H1 (cell line): ENCODE measurements at regions not wholly inside any gene's neighbourhood (a gene's known extent, or its start where the extent isn't known, plus 50 kb on each side); places are given as distances from the start of the nearest gene placed in this dataset.

ENCODE experiments used
- CTCF ChIA-PET: fragments of 300-600 bp; sonication (Branson Sonifier 250); formaldehyde crosslinking; loops from one replicate; lab custom pipeline; 2021; ENCODE audit not compliant: partially characterized antibody; lab: Charles Lee
- POLR2A ChIA-PET: fragments of 300-600 bp; sonication (Branson Sonifier 250); formaldehyde crosslinking; loops from one replicate; lab custom pipeline; 2021; ENCODE audit warnings: inconsistent platforms; ENCODE audit not compliant: partially characterized antibody; lab: Charles Lee
- DNase-seq, 2 experiments: peaks; one replicate each; pipeline versions ENCODE4 v3.0.0 to v3.0.0-alpha.2; 2010 to 2022; ENCODE audit warnings: low spot score in 2 of 2, low read depth in 1 of 2, mixed read lengths in 1 of 2
- FAIRE-seq: peaks from 2 replicates; lab custom pipeline; 2011; peaks lifted over from hg19 to GRCh38; lab: Jason Lieb, UNC
- H2AFZ ChIP-seq: 2 replicates; pipeline ENCODE4 v1.8.1; 2012; ENCODE audit warnings: low read length, inconsistent platforms
- H2AK5ac ChIP-seq: 2 replicates; pipeline ENCODE4 v1.6.1; 2013; ENCODE audit warnings: low read depth, low read length
- H2BK120ac ChIP-seq: replicated peaks from 2 replicates; pipeline ENCODE3; 2013; ENCODE audit warnings: low read depth, low read length, inconsistent platforms
- H2BK12ac ChIP-seq: 2 replicates; pipeline ENCODE4 v1.6.1; 2013; ENCODE audit warnings: low read depth, low read length
- H2BK15ac ChIP-seq: 2 replicates; pipeline ENCODE4 v1.6.1; 2013; ENCODE audit warnings: low read length
- H2BK20ac ChIP-seq: 2 replicates; pipeline ENCODE4 v1.6.1; 2013; ENCODE audit warnings: low read length
- H2BK5ac ChIP-seq: 2 replicates; pipeline ENCODE4 v1.6.1; 2013; ENCODE audit warnings: low read depth, low read length
- H3K14ac ChIP-seq: 2 replicates; pipeline ENCODE4 v1.6.1; 2013; ENCODE audit warnings: inconsistent platforms; ENCODE audit not compliant: insufficient read length
- H3K18ac ChIP-seq: 2 replicates; pipeline ENCODE4 v1.6.1; 2013; ENCODE audit warnings: low read length; ENCODE audit errors: extremely low read depth
- H3K23ac ChIP-seq: 2 replicates; pipeline ENCODE4 v1.6.1; 2013; ENCODE audit warnings: inconsistent platforms; ENCODE audit not compliant: insufficient read length
- H3K23me2 ChIP-seq: 2 replicates; pipeline ENCODE4 v1.6.1; 2013; ENCODE audit warnings: low read depth, low read length
- H3K27ac ChIP-seq: 2 replicates; pipeline ENCODE4 v1.6.1; 2011; ENCODE audit warnings: low read depth, low read length, inconsistent platforms
- H3K27me3 ChIP-seq, 4 experiments: replicated peaks in 1 of 4; 1 replicate in 1 of 4; 2 replicates in 3 of 4; pipeline versions ENCODE4 v1.6.1 to v1.8.1; 2011 to 2013; ENCODE audit warnings: low read length in 3 of 4, mild to moderate bottlenecking in 3 of 4, inconsistent platforms in 2 of 4, mixed read lengths in 2 of 4, moderate library complexity in 1 of 4; ENCODE audit not compliant: control insufficient read depth in 3 of 4, insufficient read depth in 3 of 4; ENCODE audit errors: extremely low read depth in 1 of 4
- H3K36me3 ChIP-seq, 4 experiments: 2 replicates each; pipeline versions ENCODE4 v1.6.1 to v1.8.1; 2011 to 2013; ENCODE audit warnings: mild to moderate bottlenecking in 4 of 4, low read length in 3 of 4, moderate library complexity in 2 of 4, control low read depth in 1 of 4, inconsistent platforms in 1 of 4; ENCODE audit not compliant: insufficient read depth in 4 of 4, control insufficient read depth in 2 of 4
- H3K4ac ChIP-seq: replicated peaks from 2 replicates; pipeline ENCODE3; 2013; ENCODE audit warnings: low read length, low read depth, mixed read lengths, inconsistent platforms; ENCODE audit not compliant: insufficient read length
- H3K4me1 ChIP-seq, 4 experiments: replicated peaks in 1 of 4; 1 replicate in 1 of 4; 2 replicates in 3 of 4; pipeline versions ENCODE4 v1.6.1 to v1.8.1; 2011 to 2013; ENCODE audit warnings: low read length in 3 of 4, inconsistent platforms in 2 of 4, mixed read lengths in 1 of 4; ENCODE audit not compliant: insufficient read depth in 4 of 4, control insufficient read depth in 3 of 4
- H3K4me2 ChIP-seq, 2 experiments: 2 replicates each; pipeline versions ENCODE4 v1.6.1 to v1.8.1; 2011 to 2013; ENCODE audit warnings: low read depth in 2 of 2, low read length in 2 of 2, control low read depth in 1 of 2, inconsistent platforms in 1 of 2, mild to moderate bottlenecking in 1 of 2; ENCODE audit not compliant: insufficient read depth in 1 of 2
- H3K4me3 ChIP-seq, 4 experiments: fragments of 200-600, 300-600 bp in 1 of 4; sonication (generic), shearing (Covaris generic), sonication (Bioruptor Twin) in 1 of 4; 2 replicates each; pipeline versions ENCODE4 v1.5.1 to v1.8.1; 2011 to 2016; ENCODE audit warnings: low read length in 4 of 4, low read depth in 3 of 4, control low read depth in 2 of 4, inconsistent platforms in 2 of 4, mild to moderate bottlenecking in 2 of 4, mixed read lengths in 1 of 4, moderate library complexity in 1 of 4; ENCODE audit not compliant: insufficient read depth in 2 of 4; ENCODE audit errors: extremely low read depth in 1 of 4
- H3K56ac ChIP-seq: replicated peaks from 2 replicates; pipeline ENCODE3; 2013; ENCODE audit warnings: low read depth, mild to moderate bottlenecking, mixed read lengths, low read length, inconsistent platforms; ENCODE audit not compliant: insufficient read length
- H3K79me1 ChIP-seq: 2 replicates; pipeline ENCODE4 v1.6.1; 2013; ENCODE audit warnings: low read depth, low read length, control low read depth
- H3K79me2 ChIP-seq, 2 experiments: 2 replicates each; pipeline versions ENCODE4 v1.6.1 to v1.8.1; 2012 to 2013; ENCODE audit warnings: low read length in 2 of 2, mild to moderate bottlenecking in 2 of 2, inconsistent platforms in 1 of 2; ENCODE audit not compliant: insufficient read depth in 2 of 2, control insufficient read depth in 1 of 2
- H3K9ac ChIP-seq, 4 experiments: replicated peaks in 1 of 4; 1 replicate in 1 of 4; 2 replicates in 3 of 4; pipeline versions ENCODE4 v1.6.1 to v1.8.1; 2011 to 2013; ENCODE audit warnings: low read depth in 3 of 4, low read length in 3 of 4, control low read depth in 2 of 4, mild to moderate bottlenecking in 2 of 4, moderate library complexity in 2 of 4, inconsistent platforms in 1 of 4; ENCODE audit errors: extremely low read depth in 1 of 4
- H3K9me3 ChIP-seq, 2 experiments: 2 replicates each; pipeline versions ENCODE4 v1.6.1 to v1.8.1; 2012 to 2013; ENCODE audit warnings: mild to moderate bottlenecking in 2 of 2, moderate library complexity in 2 of 2, control low read depth in 1 of 2, inconsistent platforms in 1 of 2, low read depth in 1 of 2, low read length in 1 of 2, mixed read lengths in 1 of 2; ENCODE audit not compliant: insufficient read depth in 2 of 2
- H4K20me1 ChIP-seq, 2 experiments: replicated peaks in 1 of 2; 2 replicates each; pipeline versions ENCODE3 to v1.8.1; 2011 to 2013; ENCODE audit warnings: inconsistent platforms in 2 of 2, low read length in 2 of 2, mild to moderate bottlenecking in 1 of 2; ENCODE audit not compliant: insufficient read depth in 2 of 2, control insufficient read depth in 1 of 2
- H4K5ac ChIP-seq: 2 replicates; pipeline ENCODE4 v1.6.1; 2013; ENCODE audit warnings: low read length, low read depth, mixed read lengths, inconsistent platforms; ENCODE audit not compliant: insufficient read length
- H4K8ac ChIP-seq: 2 replicates; pipeline ENCODE4 v1.8.0; 2013; ENCODE audit warnings: mild to moderate bottlenecking, moderate library complexity, low read length, inconsistent platforms; ENCODE audit not compliant: insufficient read depth; ENCODE audit errors: extremely low read depth
- H4K91ac ChIP-seq: replicated peaks from 2 replicates; pipeline ENCODE3; 2013; ENCODE audit warnings: low read length, mixed read lengths, inconsistent platforms; ENCODE audit not compliant: insufficient read length
- SIN3A ChIP-seq, 2 experiments: IDR thresholded peaks in 1 of 2; conservative IDR thresholded peaks in 1 of 2; 2 replicates each; pipeline ENCODE4 v1.6.1; 2011 to 2012; ENCODE audit warnings: low read length in 2 of 2, improper control_type of control experiment in 1 of 2, low read depth in 1 of 2, mild to moderate bottlenecking in 1 of 2
- WGBS, 2 experiments: shearing (Covaris generic) in 1 of 2; methylation state at CpG; one replicate each; pipeline versions ENCODE4 v1.1.6 to v1.1.7; 2013 to 2015; ENCODE audit warnings: low lambda C conversion rate in 2 of 2, mixed read lengths in 2 of 2, inconsistent platforms in 1 of 2, low coverage in 1 of 2, missing lambda C conversion rate in 1 of 2; ENCODE audit not compliant: insufficient replicate concordance in 2 of 2, insufficient coverage in 1 of 2, insufficient read length in 1 of 2; ENCODE audit errors: extremely low coverage in 1 of 2, missing lambda C conversion rate in 1 of 2; 5-methylcytosine and 5-hydroxymethylcytosine counted together

DNA sequence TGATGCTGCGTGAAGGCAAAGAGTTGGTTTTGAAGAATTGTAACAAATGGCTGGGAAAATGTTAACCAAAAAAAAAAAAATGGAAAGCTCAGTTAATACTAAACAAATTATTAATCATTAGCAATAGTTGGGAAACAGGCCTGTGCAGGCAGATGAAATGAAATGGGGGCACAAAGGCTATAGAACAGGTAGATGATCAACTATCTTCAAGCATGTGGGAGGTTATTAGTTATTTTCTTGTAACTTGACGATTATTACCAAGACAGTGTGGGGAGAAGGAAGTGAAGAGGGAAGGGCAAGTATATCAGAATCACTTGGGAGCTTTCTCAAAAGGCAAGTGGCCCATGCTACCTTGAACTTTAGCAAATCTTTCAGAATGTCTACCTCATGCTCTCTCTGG, 351.9 kb downstream of the BCOR start:
- CTCF ChIA-PET: no interaction called here
- no peak overlapping the region for H2BK20ac ChIP-seq
- no peak overlapping the region for H2BK120ac ChIP-seq
- no peak overlapping the region for H3K4ac ChIP-seq
- H4K8ac ChIP-seq: no peak overlapping the region
- H4K5ac ChIP-seq: no peak overlapping the region
- TF ChIP-seq SIN3A (conservative IDR thresholded peaks at IDR 0.05 in 1 of 2, IDR thresholded peaks at IDR 0.05 in 1 of 2; ENCODE audit: low read depth in 1 of 2, low read length in 2 of 2): no peak
- H3K79me1 ChIP-seq: no peaks in the 10 kb centered on the region
- no peaks in the 10 kb centered on the region; a peak in 1 of 7 replicates for H3K27me3 ChIP-seq
- no peak overlapping the region for H3K14ac ChIP-seq
- H3K23ac ChIP-seq: no peak overlapping the region
- no peaks in the 10 kb centered on the region for H4K20me1 ChIP-seq
- H3K27ac ChIP-seq: no peak overlapping the region
- H3K23me2 ChIP-seq: no peaks in the 10 kb centered on the region
- H4K91ac ChIP-seq: no peak overlapping the region
- no peaks in the 10 kb centered on the region for H3K36me3 ChIP-seq
- H3K18ac ChIP-seq: no peak overlapping the region
- no peak overlapping the region for H3K4me3 ChIP-seq
- no peaks in the 10 kb centered on the region for H3K79me2 ChIP-seq
- FAIRE-seq (no peak), DNase-seq (no peak)
- no peak overlapping the region for H2BK12ac ChIP-seq
- H3K4me1 ChIP-seq: no peaks in the 10 kb centered on the region
- no peak overlapping the region for H3K56ac ChIP-seq
- H3K4me2 ChIP-seq: no peak overlapping the region
- H2BK15ac ChIP-seq: no peak overlapping the region
- H3K9me3 ChIP-seq: no peaks in the 10 kb centered on the region
- H2BK5ac ChIP-seq: no peak overlapping the region
- no peak overlapping the region for H2AFZ ChIP-seq
- 86% methylated on average over 2 of the region's 2 CpGs; no CpG with 5 or more reads in 1 of the 2 experiments for WGBS, 2 experiments
- H3K9ac ChIP-seq: no peak overlapping the region
- H2AK5ac ChIP-seq: no peak overlapping the region
- POLR2A ChIA-PET: interaction anchor here (1.1 kb wide), 1 partner anchor 68 kb away, joined by 3 read pairs; no protein-coding TSS in a partner anchor
